Loucy (cell line): ENCODE measurements at regions not wholly inside any gene's neighbourhood (a gene's known extent, or its start where the extent isn't known, plus 50 kb on each side); places are given as distances from the start of the nearest gene placed in this dataset.

Experiments used
- H2AFZ ChIP-seq: fragments of 200-600 bp; sonication (generic); 2 replicates; pipeline ENCODE4 v1.6.0; 2016; ENCODE audit warnings: antibody characterized with exemption, mild to moderate bottlenecking, low read length, moderate library complexity
- H3F3A ChIP-seq: fragments of 200-600 bp; 2 replicates; pipeline ENCODE4 v1.6.0; 2016; ENCODE audit warnings: antibody characterized with exemption, low read depth, mild to moderate bottlenecking
- H3K27me3 ChIP-seq: fragments of 200-600 bp; sonication (generic); 2 replicates; pipeline ENCODE4 v1.6.1; 2014; ENCODE audit warnings: low read length, mild to moderate bottlenecking; ENCODE audit not compliant: insufficient read depth, poor library complexity, severe bottlenecking
- H3K36me3 ChIP-seq: fragments of 200-600 bp; sonication (generic); 2 replicates; pipeline ENCODE4 v1.6.1; 2016; ENCODE audit warnings: low read length; ENCODE audit not compliant: insufficient read depth
- H3K4me1 ChIP-seq: fragments of 200-600 bp; sonication (generic); 2 replicates; pipeline ENCODE4 v1.5.1; 2014; ENCODE audit warnings: low read length, mild to moderate bottlenecking; ENCODE audit not compliant: insufficient read depth, poor library complexity, severe bottlenecking
- H3K4me2 ChIP-seq: fragments of 200-600 bp; sonication (generic); 2 replicates; pipeline ENCODE4 v1.6.0; 2014; ENCODE audit warnings: antibody characterized with exemption, low read length, low read depth, mild to moderate bottlenecking; ENCODE audit not compliant: poor library complexity, severe bottlenecking
- H3K4me3 ChIP-seq: fragments of 200-600 bp; sonication (generic); 2 replicates; pipeline ENCODE4 v1.5.1; 2014; ENCODE audit warnings: low read length, mild to moderate bottlenecking, mixed read lengths; ENCODE audit not compliant: poor library complexity, severe bottlenecking
- H3K79me2 ChIP-seq: fragments of 200-600 bp; sonication (generic); 2 replicates; pipeline ENCODE4 v1.6.1; 2014; ENCODE audit warnings: low read length; ENCODE audit not compliant: insufficient read depth
- H3K9ac ChIP-seq: fragments of 200-600 bp; sonication (generic); 2 replicates; pipeline ENCODE4 v1.6.0; 2014; ENCODE audit warnings: mild to moderate bottlenecking, low read depth, low read length, moderate library complexity; ENCODE audit not compliant: poor library complexity, severe bottlenecking
- H3K9me2 ChIP-seq: fragments of 200-600 bp; sonication (generic); replicated peaks from 2 replicates; pipeline ENCODE4 v1.6.1; 2016; ENCODE audit warnings: low read depth, low read length, mixed read lengths
- H3K9me3 ChIP-seq: fragments of 200-600 bp; sonication (generic); 2 replicates; pipeline ENCODE4 v1.6.1; 2014; ENCODE audit warnings: mild to moderate bottlenecking, antibody characterized with exemption, low read length, low read depth; ENCODE audit not compliant: insufficient read depth
- H4K20me1 ChIP-seq: fragments of 200-600 bp; sonication (generic); 2 replicates; pipeline ENCODE4 v1.6.0; 2014; ENCODE audit warnings: antibody characterized with exemption, low read length, mild to moderate bottlenecking; ENCODE audit not compliant: insufficient read depth, poor library complexity, severe bottlenecking
- CTCF ChIP-seq: fragments of 200-600 bp; sonication (generic); conservative IDR thresholded peaks from 2 replicates; pipeline ENCODE4 v1.5.1; 2014; ENCODE audit warnings: mild to moderate bottlenecking, antibody characterized with exemption, low read length
- EZH2phosphoT487 ChIP-seq: fragments of 200-600 bp; IDR thresholded peaks from 2 replicates; pipeline ENCODE4 v1.6.1; 2018; ENCODE audit warnings: antibody characterized with exemption, mild to moderate bottlenecking, moderate library complexity, borderline replicate concordance

- H2AFZ ChIP-seq: no peak overlapping the region
- no peak overlapping the region for H3K4me2 ChIP-seq
- no peaks in the 10 kb centered on the region for H3K9me3 ChIP-seq
- no peaks in the 10 kb centered on the region for H3K27me3 ChIP-seq
- H3K9me2 ChIP-seq: no peaks in the 10 kb centered on the region
- TF ChIP-seq EZH2phosphoT487 (no peak), CTCF (peak; percentile 62)
- no peaks in the 10 kb centered on the region for H3F3A ChIP-seq
- H3K79me2 ChIP-seq: no peaks in the 10 kb centered on the region
- H3K4me1 ChIP-seq: no peaks in the 10 kb centered on the region
- H4K20me1 ChIP-seq: no peaks in the 10 kb centered on the region
- no peak overlapping the region for H3K4me3 ChIP-seq
- H3K36me3 ChIP-seq: no peaks in the 10 kb centered on the region
- H3K9ac ChIP-seq: no peak overlapping the region
Measured at GRCh38 chr3:81218023-81218422, 543.4 kb downstream of the GBE1 start.

- no peaks in the 10 kb centered on the region for H3K9me3 ChIP-seq
Measured at GRCh38 chr3:81217101-81217500, 544.3 kb downstream of the GBE1 start.

GRCh38 chr3:81216192-81216591 lies 545.3 kb downstream of the GBE1 start:
- Histone ChIP-seq H3K27me3 (no peaks in the 10 kb centered on the region), H3K4me2 (no peak overlapping the region), H4K20me1 (no peaks in the 10 kb centered on the region), H3K9me2 (no peaks in the 10 kb centered on the region), H3K9me3 (no peaks in the 10 kb centered on the region), H3K4me1 (no peaks in the 10 kb centered on the region), H3K36me3 (no peaks in the 10 kb centered on the region), H3K4me3 (no peak overlapping the region), H3K9ac (no peak overlapping the region), H2AFZ (no peak overlapping the region), H3F3A (no peaks in the 10 kb centered on the region), H3K79me2 (no peaks in the 10 kb centered on the region)
- TF ChIP-seq EZH2phosphoT487 (no peak), CTCF (no peak)

More at GRCh38 chr3:81217101-81217500, 544.3 kb downstream of the GBE1 start:
- no peak overlapping the region for H3K4me2 ChIP-seq
- no peaks in the 10 kb centered on the region for H3K36me3 ChIP-seq
- H4K20me1 ChIP-seq: no peaks in the 10 kb centered on the region
- no peak overlapping the region for H2AFZ ChIP-seq
- H3K79me2 ChIP-seq: no peaks in the 10 kb centered on the region
- no peak overlapping the region for H3K4me3 ChIP-seq
- TF ChIP-seq CTCF (no peak), EZH2phosphoT487 (no peak)
- no peaks in the 10 kb centered on the region for H3K9me2 ChIP-seq
- H3K4me1 ChIP-seq: no peaks in the 10 kb centered on the region
- no peak overlapping the region for H3K9ac ChIP-seq
- H3F3A ChIP-seq: no peaks in the 10 kb centered on the region
- no peaks in the 10 kb centered on the region for H3K27me3 ChIP-seq
